ENCODE measurements at regions not wholly inside any gene's neighbourhood (a gene's known extent, or its start where the extent isn't known, plus 50 kb on each side); places are given as distances from the start of the nearest gene placed in this dataset.

DNA sequence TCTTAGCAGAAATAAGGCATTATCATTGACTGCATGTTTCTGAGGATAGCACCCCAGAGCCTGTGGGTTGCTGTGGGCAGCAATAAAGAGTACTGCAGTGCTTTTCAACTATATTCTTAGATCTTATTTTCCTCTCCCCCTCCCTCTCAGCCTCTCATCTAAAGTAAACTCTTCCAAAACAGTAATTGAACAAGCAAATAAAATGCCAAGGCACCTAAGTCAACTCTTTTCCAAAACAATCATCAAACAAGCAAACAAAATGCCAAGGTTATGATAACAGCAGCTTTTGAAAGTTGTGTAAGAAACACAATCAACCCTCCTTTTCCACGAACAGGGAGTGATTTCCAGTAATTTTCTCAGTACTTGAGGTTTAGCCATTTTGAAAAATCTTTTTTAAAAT is 1542.6 kb downstream of the AACS start:
- no peak overlapping the region for H3K4me3 ChIP-seq (ENCODE audit: control insufficient read depth, low read depth, low read length)
- no peak for DNase-seq (ENCODE audit: low read depth)
- TF ChIP-seq, protein P1, sequence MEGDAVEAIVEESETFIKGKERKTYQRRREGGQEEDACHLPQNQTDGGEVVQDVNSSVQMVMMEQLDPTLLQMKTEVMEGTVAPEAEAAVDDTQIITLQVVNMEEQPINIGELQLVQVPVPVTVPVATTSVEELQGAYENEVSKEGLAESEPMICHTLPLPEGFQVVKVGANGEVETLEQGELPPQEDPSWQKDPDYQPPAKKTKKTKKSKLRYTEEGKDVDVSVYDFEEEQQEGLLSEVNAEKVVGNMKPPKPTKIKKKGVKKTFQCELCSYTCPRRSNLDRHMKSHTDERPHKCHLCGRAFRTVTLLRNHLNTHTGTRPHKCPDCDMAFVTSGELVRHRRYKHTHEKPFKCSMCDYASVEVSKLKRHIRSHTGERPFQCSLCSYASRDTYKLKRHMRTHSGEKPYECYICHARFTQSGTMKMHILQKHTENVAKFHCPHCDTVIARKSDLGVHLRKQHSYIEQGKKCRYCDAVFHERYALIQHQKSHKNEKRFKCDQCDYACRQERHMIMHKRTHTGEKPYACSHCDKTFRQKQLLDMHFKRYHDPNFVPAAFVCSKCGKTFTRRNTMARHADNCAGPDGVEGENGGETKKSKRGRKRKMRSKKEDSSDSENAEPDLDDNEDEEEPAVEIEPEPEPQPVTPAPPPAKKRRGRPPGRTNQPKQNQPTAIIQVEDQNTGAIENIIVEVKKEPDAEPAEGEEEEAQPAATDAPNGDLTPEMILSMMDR (IDR thresholded peaks at IDR 0.05; ENCODE audit: control insufficient read depth, insufficient read depth, low read depth, low read length, missing control alignments): no peak

DNA sequence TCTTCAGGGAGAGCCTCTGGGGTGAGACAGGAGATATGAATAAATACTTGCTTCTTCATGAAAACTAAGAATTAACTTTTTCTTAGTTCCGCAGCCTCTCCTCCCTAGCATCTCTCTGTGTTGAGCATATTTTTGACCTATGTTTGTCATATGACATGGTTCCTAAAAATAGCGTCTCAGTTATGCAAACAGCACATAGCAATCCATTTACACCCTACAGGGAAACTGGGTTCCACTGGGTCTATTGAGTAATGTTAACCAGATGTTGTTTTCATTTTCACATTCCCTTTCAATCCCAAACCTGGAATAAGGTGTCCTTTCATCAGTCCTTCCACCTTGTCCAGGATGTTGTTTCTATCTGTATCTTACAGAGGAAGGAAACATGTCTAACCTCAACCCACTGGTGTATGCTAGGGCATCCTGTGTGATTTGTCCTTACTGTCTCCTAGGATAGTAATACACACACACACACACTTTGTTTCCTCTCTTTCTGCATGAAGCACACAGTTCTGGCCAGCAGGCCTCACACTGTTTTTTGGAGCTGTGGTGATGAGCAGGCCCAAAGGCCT is 1543.5 kb downstream of the AACS start:
- no peak overlapping the region for H3K4me3 ChIP-seq (ENCODE audit: control insufficient read depth, low read depth, low read length)
- TF ChIP-seq, protein P1 (IDR thresholded peaks at IDR 0.05; ENCODE audit: control insufficient read depth, insufficient read depth, low read depth, low read length, missing control alignments): no peak
- peak; percentile 28 for DNase-seq (ENCODE audit: low read depth)

DNA sequence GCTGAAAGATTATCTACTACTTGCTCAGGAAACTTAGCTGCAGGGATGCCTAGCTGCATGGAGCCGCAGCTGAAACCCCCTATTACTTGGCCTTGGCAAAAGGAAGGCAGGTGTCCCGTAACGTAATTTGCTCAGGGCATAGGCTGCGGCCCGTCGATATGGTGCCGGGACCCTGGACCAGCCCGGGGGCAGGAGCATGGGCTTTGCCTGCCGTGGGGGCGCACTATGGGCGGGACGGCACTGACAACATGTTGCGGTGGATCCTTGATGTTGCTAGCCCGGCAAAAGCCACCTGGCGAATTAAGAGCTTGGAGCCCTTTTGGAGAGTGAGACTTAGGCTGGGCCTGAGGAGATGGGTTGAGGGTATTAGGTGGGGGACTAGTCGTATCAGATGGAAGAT is 1551.2 kb downstream of the AACS start:
- DNase-seq (ENCODE audit: low read depth): no peak
- H3K4me3 ChIP-seq (ENCODE audit: control insufficient read depth, low read depth, low read length): no peak overlapping the region
- TF ChIP-seq, protein P1 (IDR thresholded peaks at IDR 0.05; ENCODE audit: control insufficient read depth, insufficient read depth, low read depth, low read length, missing control alignments): no peak

DNA sequence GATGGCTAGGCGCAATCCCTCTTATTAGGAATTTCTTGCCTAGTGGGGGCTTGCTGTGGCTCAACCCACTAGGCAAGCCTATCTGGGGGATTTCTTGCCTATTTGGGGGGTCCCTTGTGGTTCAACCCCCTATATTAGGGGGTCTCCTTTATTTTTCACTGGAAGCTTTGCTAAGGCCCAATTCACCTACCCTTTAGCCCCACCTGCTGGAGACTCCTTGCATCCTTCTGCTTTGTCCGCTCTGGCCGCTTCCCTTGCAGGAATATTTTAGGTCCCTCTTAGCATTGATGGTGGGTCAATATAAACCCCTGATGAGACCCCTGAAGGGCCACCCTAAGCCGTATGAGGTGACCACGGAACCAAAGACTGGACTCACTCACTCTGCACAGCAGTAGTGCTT is 1552.1 kb downstream of the AACS start:
- TF ChIP-seq, protein P1 (IDR thresholded peaks at IDR 0.05; ENCODE audit: control insufficient read depth, insufficient read depth, low read depth, low read length, missing control alignments): peak; percentile 74
- no peak overlapping the region; the same call in 1 of the 2 replicates for H3K4me3 ChIP-seq (ENCODE audit: control insufficient read depth, low read depth, low read length)
- DNase-seq (ENCODE audit: low read depth): no peak

DNA sequence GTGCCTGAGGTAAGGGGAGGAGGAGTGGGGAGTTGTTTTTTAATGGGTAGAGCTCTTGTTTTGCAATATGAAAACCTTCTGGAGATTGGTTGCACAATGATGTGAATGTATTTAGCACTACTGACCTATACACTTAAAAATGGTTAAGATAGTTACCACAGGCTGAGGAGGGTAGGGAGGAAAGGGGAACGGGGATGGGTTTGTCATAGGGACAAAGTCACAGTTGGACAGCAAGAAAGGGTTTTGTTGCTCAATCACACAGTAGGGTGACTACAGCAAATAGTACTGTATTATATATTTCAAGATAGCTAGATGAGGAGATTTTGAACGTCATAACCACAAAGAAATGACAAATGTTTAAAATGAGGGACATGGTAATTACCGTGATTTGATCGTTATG is 1562.4 kb downstream of the AACS start:
- no peak overlapping the region for H3K4me3 ChIP-seq (ENCODE audit: control insufficient read depth, low read depth, low read length)
- no peak for DNase-seq (ENCODE audit: low read depth)
- TF ChIP-seq, protein P1 (IDR thresholded peaks at IDR 0.05; ENCODE audit: control insufficient read depth, insufficient read depth, low read depth, low read length, missing control alignments): no peak

DNA sequence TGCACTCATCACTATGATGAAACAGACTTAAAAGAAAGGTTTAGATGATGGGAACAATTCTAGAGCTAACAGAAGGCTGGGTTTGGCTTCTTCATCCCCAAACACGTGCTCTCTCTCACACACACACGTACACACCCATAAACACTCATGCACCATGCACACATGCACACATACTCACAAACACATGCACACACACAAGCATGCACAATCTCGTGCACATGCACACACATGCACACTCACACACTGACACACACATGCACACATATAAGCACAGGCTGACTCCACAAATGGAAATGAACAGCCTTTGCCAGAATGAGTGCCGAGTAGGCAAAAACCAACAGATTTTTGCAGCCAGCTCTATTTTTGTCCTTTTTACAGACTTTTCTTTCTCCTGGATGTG is 1571.6 kb downstream of the AACS start:
- TF ChIP-seq, protein P1 (IDR thresholded peaks at IDR 0.05; ENCODE audit: control insufficient read depth, insufficient read depth, low read depth, low read length, missing control alignments): no peak
- DNase-seq (ENCODE audit: low read depth): no peak

More for the DNA sequence above, 1571.6 kb downstream of the AACS start:
- no peak overlapping the region for H3K4me3 ChIP-seq (ENCODE audit: control insufficient read depth, low read depth, low read length)
